HUES6 (cell line): ENCODE measurements at regions not wholly inside any gene's neighbourhood (a gene's known extent, or its start where the extent isn't known, plus 50 kb on each side); places are given as distances from the start of the nearest gene placed in this dataset.

Experiments
- H3K27ac ChIP-seq: 2 replicates; pipeline ENCODE4 v1.7.0; 2013; ENCODE audit warnings: low read depth, mild to moderate bottlenecking, low read length, inconsistent platforms
- H3K27me3 ChIP-seq: 2 replicates; pipeline ENCODE4 v1.6.1; 2013; ENCODE audit warnings: low read length; ENCODE audit not compliant: control insufficient read depth, insufficient read depth
- H3K36me3 ChIP-seq: 2 replicates; pipeline ENCODE4 v1.6.1; 2013; ENCODE audit warnings: low read length; ENCODE audit not compliant: control insufficient read depth, insufficient read depth
- H3K4me1 ChIP-seq: 2 replicates; pipeline ENCODE4 v1.6.1; 2013; ENCODE audit warnings: low read length; ENCODE audit not compliant: control insufficient read depth, insufficient read depth
- H3K4me3 ChIP-seq: 2 replicates; pipeline ENCODE4 v1.5.1; 2013; ENCODE audit warnings: low read depth, low read length
- H3K9ac ChIP-seq: one replicate; pipeline ENCODE4 v1.6.1; 2013; ENCODE audit warnings: mild to moderate bottlenecking, low read length
- H3K9me3 ChIP-seq: 2 replicates; pipeline ENCODE4 v1.6.1; 2013; ENCODE audit warnings: low read depth, low read length; ENCODE audit not compliant: control insufficient read depth, insufficient read depth

GRCh38 chr13:109368230-109368629 lies 418.2 kb downstream of the IRS2 start:
- Histone ChIP-seq H3K9ac (no peak overlapping the region), H3K27me3 (no peaks in the 10 kb centered on the region), H3K4me3 (no peak overlapping the region), H3K9me3 (peaks cover 8% of the 10 kb centered on the region; the same call in 1 of the 2 replicates), H3K27ac (no peak overlapping the region), H3K4me1 (no peaks in the 10 kb centered on the region), H3K36me3 (no peaks in the 10 kb centered on the region)

- H3K36me3 ChIP-seq = no peaks in the 10 kb centered on the region
- peaks cover 8% of the 10 kb centered on the region; the same call in 1 of the 2 replicates for H3K9me3 ChIP-seq
- no peak overlapping the region for H3K4me3 ChIP-seq
- H3K27me3 ChIP-seq = no peaks in the 10 kb centered on the region
- H3K27ac ChIP-seq = no peak overlapping the region
- H3K9ac ChIP-seq = no peak overlapping the region
- H3K4me1 ChIP-seq = no peaks in the 10 kb centered on the region
Observed at GRCh38 chr13:109366525-109366924, 419.9 kb downstream of the IRS2 start.

GRCh38 chr13:109363431-109363830 lies 423.0 kb downstream of the IRS2 start:
- H3K27ac ChIP-seq = no peak overlapping the region
- H3K4me3 ChIP-seq = no peak overlapping the region

GRCh38 chr13:109362616-109363015 lies 423.8 kb downstream of the IRS2 start:
- peaks cover 8% of the 10 kb centered on the region; the same call in 1 of the 2 replicates for H3K9me3 ChIP-seq
- H3K4me3 ChIP-seq = no peak overlapping the region
- no peak overlapping the region for H3K27ac ChIP-seq
- peaks cover 5% of the 10 kb centered on the region; the same call in 1 of the 2 replicates for H3K4me1 ChIP-seq
- H3K36me3 ChIP-seq = no peaks in the 10 kb centered on the region
- no peaks in the 10 kb centered on the region for H3K27me3 ChIP-seq
- no peak overlapping the region for H3K9ac ChIP-seq

More at GRCh38 chr13:109363431-109363830, 423.0 kb downstream of the IRS2 start:
- Histone ChIP-seq H3K4me1 (no peaks in the 10 kb centered on the region), H3K27me3 (no peaks in the 10 kb centered on the region), H3K36me3 (no peaks in the 10 kb centered on the region), H3K9ac (no peak overlapping the region), H3K9me3 (peaks cover 8% of the 10 kb centered on the region; the same call in 1 of the 2 replicates)

GRCh38 chr13:109361562-109362289 lies 424.7 kb downstream of the IRS2 start:
- peaks cover 8% of the 10 kb centered on the region; the same call in 1 of the 2 replicates for H3K4me1 ChIP-seq
- peaks cover 8% of the 10 kb centered on the region; the same call in 1 of the 2 replicates for H3K9me3 ChIP-seq
- no peaks in the 10 kb centered on the region for H3K36me3 ChIP-seq
- no peak overlapping the region for H3K4me3 ChIP-seq
- no peak overlapping the region for H3K9ac ChIP-seq
- H3K27ac ChIP-seq = no peak overlapping the region
- H3K27me3 ChIP-seq = no peaks in the 10 kb centered on the region

GRCh38 chr13:109357751-109358471 lies 428.5 kb downstream of the IRS2 start:
- peaks cover 8% of the 10 kb centered on the region; the same call in 1 of the 2 replicates for H3K4me1 ChIP-seq
- no peak overlapping the region for H3K27ac ChIP-seq
- no peak overlapping the region for H3K9ac ChIP-seq
- no peaks in the 10 kb centered on the region for H3K9me3 ChIP-seq
- H3K4me3 ChIP-seq = no peak overlapping the region
- H3K27me3 ChIP-seq = no peaks in the 10 kb centered on the region
- H3K36me3 ChIP-seq = no peaks in the 10 kb centered on the region

GRCh38 chr13:109355875-109356434 lies 430.4 kb downstream of the IRS2 start:
- H3K4me3 ChIP-seq = no peak overlapping the region
- H3K27me3 ChIP-seq = no peaks in the 10 kb centered on the region
- no peak overlapping the region for H3K27ac ChIP-seq
- H3K36me3 ChIP-seq = no peaks in the 10 kb centered on the region
- no peak overlapping the region for H3K9ac ChIP-seq
- H3K9me3 ChIP-seq = no peaks in the 10 kb centered on the region
- H3K4me1 ChIP-seq = peaks cover 8% of the 10 kb centered on the region; the same call in 1 of the 2 replicates

- no peak overlapping the region for H3K27ac ChIP-seq
- H3K36me3 ChIP-seq = no peaks in the 10 kb centered on the region
- H3K27me3 ChIP-seq = no peaks in the 10 kb centered on the region
- no peak overlapping the region for H3K9ac ChIP-seq
- no peaks in the 10 kb centered on the region for H3K9me3 ChIP-seq
- no peak overlapping the region for H3K4me3 ChIP-seq
- H3K4me1 ChIP-seq = peaks cover 8% of the 10 kb centered on the region; the same call in 1 of the 2 replicates
Observed at GRCh38 chr13:109355166-109355565, 431.2 kb downstream of the IRS2 start.

GRCh38 chr13:109351236-109351635 lies 435.1 kb downstream of the IRS2 start:
- H3K9ac ChIP-seq = no peak overlapping the region
- no peaks in the 10 kb centered on the region for H3K27me3 ChIP-seq
- no peak overlapping the region for H3K4me3 ChIP-seq
- H3K4me1 ChIP-seq = no peaks in the 10 kb centered on the region
- no peaks in the 10 kb centered on the region for H3K9me3 ChIP-seq
- no peak overlapping the region for H3K27ac ChIP-seq
- no peaks in the 10 kb centered on the region for H3K36me3 ChIP-seq

- H3K27me3 ChIP-seq = no peaks in the 10 kb centered on the region
- no peaks in the 10 kb centered on the region for H3K4me1 ChIP-seq
- H3K36me3 ChIP-seq = no peaks in the 10 kb centered on the region
- no peaks in the 10 kb centered on the region for H3K9me3 ChIP-seq
- H3K9ac ChIP-seq = no peak overlapping the region
- H3K27ac ChIP-seq = no peak overlapping the region
- no peak overlapping the region for H3K4me3 ChIP-seq
Observed at GRCh38 chr13:109348519-109349258, 437.7 kb downstream of the IRS2 start.
